Osteoblast (primary cell): ENCODE measurements at regions not wholly inside any gene's neighbourhood (a gene's known extent, or its start where the extent isn't known, plus 50 kb on each side); places are given as distances from the start of the nearest gene placed in this dataset.

Experiments used
- DNase-seq: peaks from one replicate; pipeline ENCODE4 v3.0.0; 2011; ENCODE audit warnings: low spot score, mixed read lengths; ENCODE audit not compliant: insufficient read length; ENCODE audit errors: missing footprints
- H2AFZ ChIP-seq: 2 replicates; pipeline ENCODE4 v1.6.0; 2011; ENCODE audit warnings: mild to moderate bottlenecking, low read length
- H3K27ac ChIP-seq: 2 replicates; pipeline ENCODE4 v1.5.1; 2011; ENCODE audit warnings: mild to moderate bottlenecking, low read depth, low read length, moderate library complexity
- H3K27me3 ChIP-seq: 2 replicates; pipeline ENCODE4 v1.6.0; 2012; ENCODE audit warnings: mild to moderate bottlenecking, control low read depth, inconsistent platforms, low read length, moderate library complexity; ENCODE audit not compliant: insufficient read depth
- H3K36me3 ChIP-seq: 2 replicates; pipeline ENCODE4 v1.5.1; 2011; ENCODE audit warnings: mild to moderate bottlenecking, low read length, control low read depth, moderate library complexity; ENCODE audit not compliant: insufficient read depth
- H3K4me1 ChIP-seq: 2 replicates; pipeline ENCODE4 v1.5.1; 2011; ENCODE audit warnings: mild to moderate bottlenecking, low read length, control low read depth, moderate library complexity; ENCODE audit not compliant: insufficient read depth
- H3K4me2 ChIP-seq: 2 replicates; pipeline ENCODE4 v1.6.0; 2011; ENCODE audit warnings: mild to moderate bottlenecking, low read length; ENCODE audit not compliant: insufficient read depth
- H3K4me3 ChIP-seq: fragments of 200-600 bp; sonication (generic); 3 replicates; pipeline ENCODE4 v1.5.1; 2012; ENCODE audit warnings: mild to moderate bottlenecking, low read length, inconsistent platforms; ENCODE audit not compliant: insufficient read depth
- H3K79me2 ChIP-seq: 2 replicates; pipeline ENCODE4 v1.6.0; 2012; ENCODE audit warnings: mild to moderate bottlenecking, low read length, control low read depth, inconsistent platforms; ENCODE audit not compliant: insufficient read depth
- H3K9me3 ChIP-seq: 2 replicates; pipeline ENCODE4 v1.5.1; 2011; ENCODE audit warnings: low read depth, low read length, control low read depth
- H4K20me1 ChIP-seq: 2 replicates; pipeline ENCODE4 v1.6.0; 2012; ENCODE audit warnings: mild to moderate bottlenecking, low read length, control low read depth; ENCODE audit not compliant: insufficient read depth
- CTCF ChIP-seq: IDR thresholded peaks from 2 replicates; pipeline ENCODE4 v1.5.1; 2011; ENCODE audit warnings: mild to moderate bottlenecking, low read depth, low read length, moderate library complexity; ENCODE audit errors: extremely low read depth

GRCh38 chr22:27630754-27631153, 170.8 kb downstream of the MN1 start:
- no peak overlapping the region for H2AFZ ChIP-seq
- peaks cover 4% of the 10 kb centered on the region for H3K27me3 ChIP-seq
- H3K4me1 ChIP-seq, result no peaks in the 10 kb centered on the region
- H4K20me1 ChIP-seq, result no peaks in the 10 kb centered on the region
- DNase-seq, result peak; percentile 49
- TF ChIP-seq CTCF, result no peak
- no peak overlapping the region for H3K4me2 ChIP-seq
- H3K4me3 ChIP-seq, result no peak overlapping the region
- no peaks in the 10 kb centered on the region for H3K79me2 ChIP-seq
- H3K9me3 ChIP-seq, result no peaks in the 10 kb centered on the region
- H3K27ac ChIP-seq, result no peak overlapping the region
- no peaks in the 10 kb centered on the region for H3K36me3 ChIP-seq

GRCh38 chr22:27631641-27632040, 169.9 kb downstream of the MN1 start:
- Histone ChIP-seq H3K4me3 (no peak overlapping the region), H3K9me3 (no peaks in the 10 kb centered on the region), H2AFZ (no peak overlapping the region), H4K20me1 (no peaks in the 10 kb centered on the region), H3K4me1 (no peaks in the 10 kb centered on the region), H3K79me2 (no peaks in the 10 kb centered on the region), H3K27ac (no peak overlapping the region), H3K4me2 (no peak overlapping the region), H3K36me3 (no peaks in the 10 kb centered on the region), H3K27me3 (peaks cover 9% of the 10 kb centered on the region)
- no peak for DNase-seq
- TF ChIP-seq CTCF, result no peak

- Histone ChIP-seq H3K4me2 (no peak overlapping the region), H3K4me3 (no peak overlapping the region), H3K79me2 (no peaks in the 10 kb centered on the region), H3K27ac (no peak overlapping the region), H3K36me3 (no peaks in the 10 kb centered on the region), H4K20me1 (no peaks in the 10 kb centered on the region), H3K9me3 (no peaks in the 10 kb centered on the region), H3K27me3 (peaks cover 9% of the 10 kb centered on the region), H3K4me1 (no peaks in the 10 kb centered on the region), H2AFZ (no peak overlapping the region)
- no peak for DNase-seq
- no peak for TF ChIP-seq CTCF
These were observed 168.9 kb downstream of the MN1 start for GRCh38 chr22:27632451-27633295.

GRCh38 chr22:27633296-27633871, 168.2 kb downstream of the MN1 start:
- Histone ChIP-seq H3K4me1 (no peaks in the 10 kb centered on the region), H3K27me3 (peaks cover 9% of the 10 kb centered on the region), H3K27ac (no peak overlapping the region), H3K79me2 (no peaks in the 10 kb centered on the region), H4K20me1 (no peaks in the 10 kb centered on the region), H3K36me3 (no peaks in the 10 kb centered on the region), H3K4me3 (no peak overlapping the region), H3K4me2 (no peak overlapping the region), H3K9me3 (no peaks in the 10 kb centered on the region), H2AFZ (no peak overlapping the region)
- DNase-seq, result peak; percentile 78
- no peak for TF ChIP-seq CTCF
